SIG-M5 treated with dmso at 0.1 percent for 504 hours (cell line): ENCODE measurements at regions not wholly inside any gene's neighbourhood (a gene's known extent, or its start where the extent isn't known, plus 50 kb on each side); places are given as distances from the start of the nearest gene placed in this dataset.

Source experiments
- DNase-seq: peaks from one replicate; lab custom pipeline; 2025; ENCODE audit not compliant: unreplicated experiment; lab: John Stamatoyannopoulos, UW

DNA sequence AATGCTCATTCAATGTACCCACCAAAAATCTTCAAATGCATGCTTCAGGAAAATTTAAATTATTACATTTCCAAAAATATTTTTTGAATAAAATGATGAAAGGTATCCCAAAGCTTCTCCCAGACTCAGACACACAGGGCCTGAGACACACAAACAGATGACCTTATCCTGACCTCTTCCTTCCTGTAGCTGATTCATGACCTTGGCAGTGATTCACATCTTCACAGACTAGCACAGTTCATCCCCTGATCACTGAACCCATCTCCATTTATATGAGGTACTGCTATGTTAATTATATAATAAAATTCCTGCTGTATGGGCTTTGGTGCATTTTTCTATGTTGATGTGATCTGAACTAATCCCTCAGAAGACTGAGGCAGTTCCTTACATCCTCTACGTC, 265.0 kb upstream of the GLI3 start:
- no peak for DNase-seq

DNA sequence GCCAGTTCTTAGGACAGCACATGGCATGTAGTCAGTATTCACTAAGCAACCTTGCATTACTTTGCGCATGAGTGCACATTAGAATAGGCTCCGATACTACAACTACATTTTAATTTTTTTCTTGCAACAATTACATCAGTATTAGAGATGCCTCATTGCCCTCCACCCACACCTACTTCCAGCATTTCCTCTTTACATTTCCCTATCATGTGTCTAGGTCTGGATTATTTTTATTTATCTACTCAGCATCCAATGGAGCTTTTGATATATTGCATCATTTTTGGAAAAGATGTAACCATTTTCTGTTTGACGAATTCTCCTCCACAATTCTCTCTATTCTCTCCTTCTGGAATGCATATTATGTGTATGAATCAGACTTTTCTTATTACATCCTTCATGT, 258.2 kb upstream of the GLI3 start:
- no peak for DNase-seq

DNA sequence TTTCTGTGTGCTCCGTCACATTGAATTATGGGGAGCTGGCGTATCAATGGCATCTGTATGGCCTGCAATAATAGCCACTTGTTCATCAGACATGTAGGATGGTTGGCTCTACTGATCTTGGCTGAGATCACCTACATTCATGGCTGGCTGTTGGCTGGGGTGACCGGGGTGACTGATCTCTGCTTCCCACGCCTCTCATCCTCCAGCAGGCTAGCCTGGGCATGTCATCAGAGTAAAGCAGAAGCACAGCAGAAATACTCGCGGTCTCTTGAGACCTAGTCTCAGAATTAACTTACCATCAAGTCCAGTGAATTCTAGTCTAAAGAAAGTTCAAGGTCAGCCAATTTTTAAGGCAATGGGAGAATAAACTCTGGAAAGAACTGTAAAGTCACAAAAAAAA, 257.7 kb upstream of the GLI3 start:
- DNase-seq: no peak

DNA sequence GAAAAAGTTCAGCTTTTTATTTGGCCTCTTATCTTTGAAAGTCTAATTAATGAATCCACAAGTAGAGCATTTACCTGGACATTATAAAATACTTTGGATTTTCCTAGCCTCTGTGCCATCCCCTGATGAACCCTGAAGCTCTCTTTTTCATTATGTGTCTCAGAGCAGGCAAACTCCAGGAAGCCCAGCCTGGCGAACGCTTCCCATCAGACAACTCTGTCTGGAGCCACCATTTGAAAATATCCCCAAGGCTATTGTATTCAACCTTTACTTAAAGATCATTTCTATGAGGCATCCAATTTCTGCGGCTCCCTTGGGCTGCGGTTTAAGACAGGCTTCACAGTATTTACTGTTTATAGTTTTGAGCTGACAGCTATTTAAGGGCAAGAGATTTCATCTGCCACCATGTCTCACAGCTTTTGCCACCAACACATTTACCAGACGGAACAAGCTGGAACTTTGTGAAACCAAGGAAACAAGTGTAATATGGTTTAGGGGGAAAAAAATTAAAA, 257.2 kb upstream of the GLI3 start:
- DNase-seq: no peak

DNA sequence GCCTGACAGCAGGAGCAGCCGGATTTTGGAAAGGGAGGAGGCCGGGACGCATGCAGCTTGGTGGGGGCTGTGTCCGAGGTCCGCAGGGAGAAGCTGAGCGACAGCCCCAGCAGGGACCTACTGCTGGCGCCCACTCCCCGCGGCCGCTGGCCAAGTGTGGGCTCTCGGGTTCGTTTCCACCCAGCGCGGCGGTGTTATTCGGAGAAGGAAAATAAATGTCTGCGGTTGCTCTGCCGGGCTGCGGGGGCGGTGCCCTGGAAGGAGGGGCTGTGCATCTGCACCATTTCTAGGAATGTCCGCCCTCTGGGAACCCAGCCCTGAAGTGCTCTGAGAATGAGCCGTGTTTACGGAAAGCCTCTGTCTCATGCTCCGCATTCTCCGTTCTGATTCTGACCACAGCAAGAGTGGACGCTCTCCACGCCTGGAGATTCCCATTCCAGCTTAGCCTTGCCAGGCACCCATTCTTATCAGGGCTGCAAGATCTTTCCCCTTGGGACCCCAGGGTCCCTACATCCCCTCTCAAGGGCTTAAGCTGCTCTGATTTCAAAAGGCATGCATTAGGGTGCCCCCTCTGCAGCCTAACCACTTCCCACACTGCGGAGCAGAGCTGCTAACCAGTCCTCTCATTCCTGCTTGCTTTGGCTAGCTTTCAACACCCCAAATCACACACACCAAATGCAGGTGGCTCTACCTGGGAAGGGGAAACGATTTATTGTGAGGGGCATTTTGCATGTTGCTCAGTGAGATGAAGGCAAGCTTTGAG, 256.6 kb upstream of the GLI3 start:
- DNase-seq: no peak

DNA sequence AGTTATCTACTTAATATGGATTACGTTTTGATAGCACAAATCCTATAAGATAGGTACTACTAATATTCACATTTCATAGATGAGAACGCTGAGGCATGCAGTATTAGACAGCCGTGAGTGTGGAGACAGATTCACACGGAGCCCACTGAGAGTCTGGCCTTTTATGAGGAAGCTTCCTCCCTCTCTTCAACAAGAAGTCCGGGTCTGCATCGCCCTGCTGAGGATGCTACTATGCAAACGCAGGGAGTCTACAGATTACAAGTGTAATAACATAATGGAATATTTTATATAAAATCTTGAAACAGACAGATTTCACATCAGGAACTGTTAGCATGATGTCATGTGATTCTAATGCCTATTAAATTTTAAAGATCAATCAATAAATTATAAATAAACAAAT, 255.9 kb upstream of the GLI3 start:
- no peak for DNase-seq

DNA sequence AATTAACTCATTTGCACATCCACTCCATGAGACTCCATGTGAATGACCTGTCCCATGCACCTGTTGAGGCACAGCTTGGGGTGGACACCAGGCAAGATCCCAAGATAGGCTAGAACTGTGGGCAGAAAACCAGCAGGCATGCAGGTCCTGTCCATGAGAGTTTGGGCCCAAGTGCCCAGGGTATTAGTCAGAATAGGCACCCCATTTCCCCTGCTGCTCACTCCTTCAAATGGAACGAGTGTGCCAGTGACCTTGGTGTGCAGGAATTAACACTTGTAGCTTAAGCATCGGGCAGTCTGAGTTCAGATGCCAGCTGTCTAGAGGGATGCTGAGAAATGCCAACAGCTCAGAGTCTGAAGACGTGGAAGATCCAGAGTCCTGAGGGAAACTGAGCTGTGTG, 254.1 kb upstream of the GLI3 start:
- no peak for DNase-seq

DNA sequence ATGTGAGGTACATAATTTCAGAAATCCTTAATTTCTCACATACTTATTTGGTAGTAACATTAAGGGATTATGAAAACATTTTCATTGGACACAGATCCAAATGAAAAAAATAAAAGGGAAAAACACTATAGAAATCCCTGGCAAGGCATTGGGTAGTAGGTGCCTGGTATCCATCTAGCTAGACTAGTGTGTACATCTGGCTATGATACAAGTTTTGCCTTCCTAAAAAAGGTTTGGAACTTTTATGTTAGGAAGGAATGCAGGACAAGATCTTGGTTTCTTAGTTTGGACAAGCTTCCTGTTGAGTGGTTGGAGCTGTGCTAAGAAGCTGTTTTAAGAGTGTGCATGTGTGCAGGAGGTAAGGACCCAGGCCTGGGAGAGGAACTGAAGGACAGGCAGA, 252.3 kb upstream of the GLI3 start:
- DNase-seq: no peak

DNA sequence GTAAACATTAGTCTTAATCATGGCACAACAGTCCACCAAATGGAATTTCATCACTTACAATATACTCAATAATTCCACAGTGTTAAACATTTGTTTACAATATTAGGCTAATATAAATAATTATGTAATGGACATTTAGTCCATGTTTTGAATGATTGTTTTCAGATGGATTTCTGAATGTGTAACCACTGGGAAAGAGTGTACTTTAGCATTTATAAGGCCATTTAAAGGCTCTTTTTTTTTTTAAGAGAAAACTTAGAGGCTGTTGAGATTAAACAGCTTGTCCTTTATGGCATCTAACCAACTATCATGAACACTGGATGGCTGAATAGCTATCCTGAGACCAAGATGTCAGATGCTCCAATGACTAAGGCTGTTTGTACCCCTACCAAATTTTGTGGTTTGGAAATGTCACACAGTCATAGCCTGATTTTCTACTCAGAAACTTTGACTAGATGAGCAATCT, 248.3 kb upstream of the GLI3 start:
- DNase-seq: no peak

DNA sequence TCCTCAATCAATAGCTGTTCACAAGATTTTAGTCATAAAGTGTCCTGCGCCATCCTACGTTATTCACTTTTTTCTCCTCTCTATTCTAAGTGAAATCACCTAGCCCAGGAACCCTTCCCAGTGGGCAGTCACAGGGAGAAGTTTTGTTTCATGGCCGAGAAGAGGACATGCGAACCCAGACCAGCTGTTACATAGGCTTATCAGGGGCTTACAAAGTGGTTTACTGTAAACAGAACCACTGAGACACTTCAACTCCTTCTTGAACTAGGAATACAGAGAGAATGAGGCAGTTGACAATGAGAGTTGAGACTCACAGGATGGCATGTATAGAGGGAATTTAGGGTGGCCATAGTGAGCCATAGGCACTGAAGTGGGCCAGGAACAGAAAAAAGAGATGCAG, 246.9 kb upstream of the GLI3 start:
- no peak for DNase-seq

DNA sequence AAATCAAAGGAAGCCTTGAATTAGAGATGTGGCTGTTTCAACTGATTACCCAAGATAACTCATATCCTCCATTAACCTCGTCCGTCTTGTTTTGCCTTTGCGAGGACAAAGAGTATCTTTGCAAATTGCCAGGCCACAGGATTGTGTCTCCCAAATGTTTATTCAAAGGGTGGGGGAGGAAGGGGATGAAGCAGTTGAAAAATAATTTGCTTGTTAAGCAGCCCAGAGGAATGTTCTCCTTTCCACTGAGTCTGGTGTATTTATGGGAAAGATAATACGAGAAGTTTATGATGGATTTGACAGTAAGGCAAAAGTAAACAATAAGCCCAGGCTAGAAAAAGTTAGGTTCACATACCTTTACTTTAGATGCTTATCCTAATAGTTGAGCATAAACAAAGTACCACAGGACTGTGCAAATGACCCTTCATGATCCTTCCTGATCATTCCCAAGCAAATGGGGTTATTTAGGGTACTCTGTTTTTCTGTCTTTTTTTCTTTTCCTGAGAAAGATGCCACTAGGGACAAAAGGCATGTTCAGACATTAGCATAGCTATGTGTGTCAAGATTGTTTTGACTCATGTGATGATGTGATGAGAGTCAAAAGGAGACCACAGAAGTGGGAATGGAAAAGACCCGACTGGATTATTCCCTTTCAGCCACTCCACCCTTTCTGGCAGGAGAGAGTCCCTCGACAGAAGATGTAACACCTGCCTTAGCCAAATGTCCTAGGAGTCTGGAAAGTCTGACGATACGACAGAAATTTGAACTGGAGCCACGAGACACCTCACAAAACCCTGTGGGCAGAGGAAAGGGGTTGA, 243.0 kb upstream of the GLI3 start:
- DNase-seq: peak; percentile 37

DNA sequence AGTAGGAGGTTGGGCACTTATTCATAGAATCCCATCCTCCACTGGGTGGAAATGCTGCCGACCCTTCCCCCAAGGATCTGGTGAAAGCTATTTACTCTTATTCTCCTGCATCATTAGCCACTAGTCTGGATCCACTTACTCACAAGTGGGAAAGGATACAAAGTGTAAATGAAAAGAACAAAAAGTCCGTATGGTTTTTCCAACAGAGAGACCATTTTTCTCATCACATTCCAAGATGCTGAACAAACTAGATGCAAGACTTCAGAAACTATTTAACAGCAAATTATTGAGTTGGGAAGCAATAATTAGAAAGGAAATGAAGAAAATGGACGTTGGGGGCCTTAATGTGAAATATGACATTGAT, 242.4 kb upstream of the GLI3 start:
- DNase-seq: no peak

DNA sequence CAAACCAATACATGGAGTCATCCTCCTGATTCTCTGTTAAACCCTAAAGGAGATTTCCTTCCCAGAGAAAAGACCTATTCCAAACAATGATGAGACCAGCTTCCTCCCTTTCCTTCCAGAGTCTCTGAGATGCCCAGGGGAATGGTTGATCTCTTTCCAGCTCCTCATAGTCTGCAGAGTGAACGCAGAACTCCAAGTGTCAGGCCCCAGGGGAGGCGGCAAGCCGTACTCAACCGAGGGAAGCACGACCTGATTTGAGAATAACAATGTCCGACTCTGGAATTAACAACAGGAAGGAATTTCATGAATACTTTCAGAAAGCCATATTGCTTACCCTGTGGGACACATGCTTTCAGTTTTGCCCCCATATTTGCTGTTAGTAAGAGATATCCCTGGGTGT, 241.7 kb upstream of the GLI3 start:
- no peak for DNase-seq

DNA sequence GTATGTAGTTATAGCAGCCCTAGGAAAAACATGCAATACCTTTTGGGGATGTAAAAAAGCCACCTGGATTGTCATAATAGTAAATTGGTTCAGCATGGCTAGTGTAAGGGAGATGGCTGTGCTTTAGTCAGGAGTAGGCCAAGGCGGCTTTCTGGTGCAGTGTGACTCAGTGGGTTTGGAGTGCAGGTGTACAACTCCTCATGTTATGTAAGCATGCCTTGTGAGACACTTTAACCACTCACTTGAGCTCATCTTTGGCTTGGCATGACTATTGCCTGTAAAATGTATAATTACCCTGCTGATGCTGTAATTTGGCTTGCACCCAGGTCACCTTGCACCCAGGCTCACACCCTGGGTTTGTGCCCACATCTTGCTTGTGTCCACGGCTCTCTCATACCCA, 239.2 kb upstream of the GLI3 start:
- no peak for DNase-seq

DNA sequence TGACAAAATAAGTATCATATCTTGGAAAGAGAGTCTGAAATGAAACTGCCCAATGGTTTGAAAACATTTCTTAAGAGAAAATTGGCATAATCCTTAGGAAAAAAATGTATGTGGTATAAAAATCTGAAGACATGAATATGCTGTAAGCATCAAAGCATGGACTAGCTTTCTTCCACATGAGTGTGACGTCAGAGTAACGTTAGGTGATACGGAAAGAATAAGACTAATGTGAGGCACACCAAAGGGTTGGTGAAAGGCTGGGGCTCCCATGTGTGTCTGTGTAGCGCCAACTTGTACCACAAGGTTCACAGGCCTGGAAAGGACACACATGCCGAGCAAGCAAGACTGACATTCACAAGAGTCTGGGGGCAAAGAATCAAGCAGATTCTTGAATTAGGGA, 238.1 kb upstream of the GLI3 start:
- DNase-seq: no peak

DNA sequence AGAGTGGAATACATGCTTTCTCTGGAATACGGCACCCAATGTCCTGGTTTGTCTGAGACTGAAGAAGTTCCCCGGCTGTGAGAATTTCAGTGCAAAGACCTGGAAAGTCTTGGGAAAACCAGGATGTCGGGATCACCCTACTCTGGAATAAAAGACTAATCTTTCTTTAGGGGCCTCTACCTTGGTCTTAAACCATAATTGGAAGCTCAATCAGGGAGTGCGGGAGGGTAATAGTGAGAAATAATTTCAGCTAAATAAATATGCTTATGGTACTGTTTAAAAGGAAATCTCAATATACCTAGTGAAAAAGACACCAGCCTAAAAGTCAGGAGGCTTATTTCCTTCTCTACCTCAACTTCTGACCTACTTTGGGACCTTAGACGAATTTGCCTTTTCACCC, 236.1 kb upstream of the GLI3 start:
- no peak for DNase-seq

DNA sequence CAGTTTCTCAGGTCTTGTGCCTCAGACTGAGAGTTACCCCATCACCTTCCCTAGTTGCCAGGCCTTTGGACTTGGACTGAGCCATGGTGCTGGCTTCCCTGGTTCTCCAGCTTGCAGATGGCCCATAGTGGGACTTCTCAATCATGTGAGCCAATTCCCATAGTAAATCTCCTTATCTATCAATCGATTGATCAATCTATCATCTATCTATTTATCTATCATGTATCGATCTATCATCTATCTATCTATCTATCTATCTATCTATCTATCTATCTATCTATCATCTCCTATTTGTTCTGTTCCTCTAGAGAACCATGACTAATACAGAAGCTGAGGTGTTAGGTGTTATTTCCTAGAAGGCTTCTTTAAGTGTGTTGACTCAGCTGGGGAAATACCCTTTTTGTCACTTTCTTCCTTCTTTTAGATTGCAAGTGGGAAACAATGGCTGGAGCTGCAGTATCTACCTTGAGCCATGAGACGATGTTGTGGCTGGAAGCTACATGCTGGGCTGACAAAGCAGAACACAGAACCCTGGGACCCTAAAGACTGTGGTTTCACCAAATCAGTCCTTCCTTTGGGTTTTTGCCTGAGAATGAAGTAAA, 234.7 kb upstream of the GLI3 start:
- DNase-seq: no peak

DNA sequence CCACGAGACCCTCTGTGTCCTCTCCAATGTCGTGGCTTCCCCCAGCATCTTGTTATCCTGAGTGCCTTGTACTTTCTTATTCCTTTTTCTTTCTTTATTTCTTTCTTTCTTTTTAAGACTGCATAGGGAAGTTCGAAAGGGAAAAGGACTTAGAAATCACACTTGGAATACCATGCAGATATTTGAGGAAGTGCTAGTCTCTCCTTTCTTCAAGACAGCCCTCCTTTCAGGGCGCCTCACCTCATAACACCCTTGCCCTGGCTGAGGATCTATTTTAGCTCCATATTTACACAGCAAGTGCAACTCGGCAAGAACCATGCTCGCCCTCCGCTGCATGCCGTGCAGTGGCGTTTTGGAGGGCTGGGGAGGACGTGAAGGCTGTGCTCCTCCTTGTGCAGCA, 232.3 kb upstream of the GLI3 start:
- DNase-seq: no peak

DNA sequence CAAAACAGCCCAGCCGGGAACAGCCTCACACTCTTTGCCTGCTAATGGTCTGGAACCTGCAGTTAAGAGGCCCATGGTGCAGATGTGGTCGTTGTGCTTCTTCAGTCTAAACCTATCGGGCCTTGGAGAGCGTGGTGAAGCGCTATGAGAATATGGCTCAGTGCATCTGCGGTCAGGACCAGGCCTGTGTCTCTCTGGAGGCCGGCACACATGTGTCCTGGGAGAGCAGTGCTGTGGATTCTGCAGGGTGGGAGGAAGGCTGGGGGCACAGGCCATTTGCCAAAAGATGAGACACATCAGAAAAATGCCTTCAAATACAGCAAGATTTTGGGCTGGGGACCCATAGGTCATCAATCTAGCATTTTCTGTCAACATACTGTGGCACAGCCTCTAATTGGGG, 231.5 kb upstream of the GLI3 start:
- no peak for DNase-seq

DNA sequence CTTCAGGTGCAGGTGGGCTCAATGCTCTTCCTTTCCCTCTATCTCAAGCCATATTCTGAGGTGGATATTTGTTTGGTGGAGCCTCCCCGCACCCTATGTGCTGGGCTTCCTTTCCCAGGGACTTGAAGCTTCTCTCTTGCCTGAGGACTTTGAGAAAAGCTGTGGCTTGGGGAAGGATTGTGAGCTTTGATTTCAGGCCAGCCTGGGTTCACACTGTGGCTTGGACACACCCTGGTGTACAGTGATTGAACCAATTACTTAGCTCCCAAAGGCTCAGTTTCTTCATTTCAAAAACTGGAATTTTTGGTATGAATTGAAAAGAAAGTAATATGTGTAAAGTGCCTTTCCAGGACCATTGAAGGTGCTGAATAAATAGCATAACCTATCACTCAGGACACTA, 224.5 kb upstream of the GLI3 start:
- DNase-seq: no peak

DNA sequence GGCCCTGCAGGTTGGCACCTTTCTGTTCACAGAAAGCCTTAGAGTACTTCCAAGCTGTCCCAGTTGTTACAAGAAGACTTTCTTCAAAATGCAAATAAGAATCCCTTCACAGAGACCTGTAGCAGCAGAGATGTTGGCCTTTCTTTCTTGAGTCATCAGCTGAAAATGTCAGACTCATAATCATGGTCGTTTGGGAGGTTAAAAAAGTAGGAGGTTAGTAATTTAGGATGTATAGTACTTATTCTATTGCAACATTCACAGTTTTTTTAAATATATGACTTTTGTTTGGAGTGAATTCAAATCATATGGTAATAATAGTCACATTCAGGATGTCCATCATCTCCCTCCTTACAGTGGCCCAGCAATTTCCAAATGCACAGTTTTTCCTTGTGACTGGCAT, 223.9 kb upstream of the GLI3 start:
- DNase-seq: no peak

DNA sequence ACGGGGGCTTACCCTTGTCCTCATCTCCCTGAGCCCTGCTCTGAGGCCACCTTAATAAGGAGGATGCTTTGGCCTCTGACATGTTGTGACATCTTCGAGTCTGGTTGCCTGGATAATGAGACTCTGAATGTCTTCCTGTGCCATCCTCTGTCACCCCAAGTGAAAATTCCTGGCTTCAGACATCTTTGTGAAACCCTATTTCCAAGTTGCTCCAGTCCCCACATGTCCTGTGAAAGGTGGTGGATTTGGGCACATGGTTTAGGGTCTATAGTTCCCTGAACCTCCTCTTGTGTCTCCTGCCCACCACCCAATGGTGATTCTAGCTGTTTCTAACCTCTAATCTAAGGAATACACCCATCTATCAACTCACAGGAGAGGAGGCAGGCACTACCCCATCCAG, 223.1 kb upstream of the GLI3 start:
- DNase-seq: no peak
